GM12878 (cell line): ENCODE measurements at regions not wholly inside any gene's neighbourhood (a gene's known extent, or its start where the extent isn't known, plus 50 kb on each side); places are given as distances from the start of the nearest gene placed in this dataset.

Source experiments
- BCL11A ChIP-seq: IDR thresholded peaks from 2 replicates; pipeline ENCODE4 v1.6.1; 2011; ENCODE audit warnings: low read depth, low read length
- BHLHE40 ChIP-seq, 2 experiments: fragments of 450-650 bp in 1 of 2; IDR thresholded peaks; 2 replicates each; pipeline ENCODE4 v1.6.1; 2011 to 2017; ENCODE audit warnings: low read depth in 2 of 2, borderline replicate concordance in 1 of 2, improper control_type of control experiment in 1 of 2, low read length in 1 of 2, mild to moderate bottlenecking in 1 of 2
- CTCF ChIP-seq, 3 experiments: IDR thresholded peaks in 2 of 3; conservative IDR thresholded peaks in 1 of 3; 2 replicates each; pipeline ENCODE4 v1.5.1; 2011; ENCODE audit warnings: low read depth in 3 of 3, low read length in 3 of 3, mild to moderate bottlenecking in 3 of 3, control low read depth in 2 of 3, moderate library complexity in 2 of 3, inconsistent platforms in 1 of 3, mixed read lengths in 1 of 3; ENCODE audit not compliant: control insufficient read depth in 2 of 3, insufficient read depth in 1 of 3; ENCODE audit errors: extremely low read depth in 1 of 3
- E2F4 ChIP-seq: IDR thresholded peaks from 2 replicates; pipeline ENCODE4 v1.6.1; 2012; ENCODE audit warnings: low read depth, low read length, improper control_type of control experiment
- E2F8 ChIP-seq: fragments of 450-650 bp; IDR thresholded peaks from 2 replicates; pipeline ENCODE4 v1.6.1; 2018; ENCODE audit warnings: mild to moderate bottlenecking, low read depth, moderate library complexity; ENCODE audit not compliant: partially characterized antibody
- HDAC2 ChIP-seq: fragments of 200-600 bp; sonication (generic); IDR thresholded peaks from 2 replicates; pipeline ENCODE4 v1.6.1; 2017
- PKNOX1 ChIP-seq: fragments of 450-650 bp; IDR thresholded peaks from 2 replicates; pipeline ENCODE4 v1.6.1; 2016; ENCODE audit warnings: mild to moderate bottlenecking
- ZNF24 ChIP-seq: fragments of 450-650 bp; IDR thresholded peaks from 2 replicates; pipeline ENCODE4 v1.6.1; 2017; ENCODE audit warnings: antibody characterized with exemption, mild to moderate bottlenecking

GRCh38 chr5:98168871-98169270, 604.6 kb upstream of the RGMB start:
- TF ChIP-seq ZNF24 (no peak), HDAC2 (no peak), BHLHE40 (IDR thresholded peaks at IDR 0.05; ENCODE audit: borderline replicate concordance in 1 of 2, low read depth in 2 of 2, low read length in 1 of 2) (no peak), E2F4 (no peak), BCL11A (no peak), E2F8 (no peak), CTCF (IDR thresholded peaks at IDR 0.05 in 2 of 3, conservative IDR thresholded peaks at IDR 0.05 in 1 of 3; ENCODE audit: control insufficient read depth in 2 of 3, extremely low read depth in 1 of 3, insufficient read depth in 1 of 3, low read depth in 3 of 3, low read length in 3 of 3) (no peak), PKNOX1 (no peak)
